ENCODE measurements at regions not wholly inside any gene's neighbourhood (a gene's known extent, or its start where the extent isn't known, plus 50 kb on each side); places are given as distances from the start of the nearest gene placed in this dataset.
A peak's percentile ranks its signal among the peaks of the same experiment; 100 is the strongest.
"Not testable (repeated sequence)": the region's sequence is repeated elsewhere in the genome, so short reads cannot be mapped to it uniquely, and the experiment has no call there.

DNA sequence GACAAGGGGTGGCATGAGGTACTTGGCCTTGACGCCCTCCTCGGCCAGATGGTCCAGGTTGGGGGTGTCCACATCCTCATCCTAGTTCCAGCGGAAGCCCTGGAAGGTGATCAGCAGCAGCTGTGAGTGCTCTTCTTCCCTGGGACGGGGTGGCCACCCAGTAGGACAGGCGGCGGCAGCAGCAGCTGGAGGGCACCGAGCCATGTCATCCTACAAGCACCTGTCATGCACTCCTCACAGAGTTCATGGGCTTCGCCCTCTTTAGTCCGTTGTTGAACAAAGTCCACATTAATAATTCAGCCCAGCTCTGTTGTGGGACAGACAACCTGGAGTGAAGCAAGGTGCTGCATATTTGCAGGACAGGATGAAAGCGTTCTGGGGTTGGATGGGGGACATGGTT, 153.4 kb upstream of the CCZ1B start:
- H3K9ac ChIP-seq (ENCODE audit: low read length); H3K4me2 ChIP-seq (ENCODE audit: low read length); H3K4ac ChIP-seq (ENCODE audit: low read depth, low read length); H3K18ac ChIP-seq (ENCODE audit: low read length); H3K4me3 ChIP-seq (ENCODE audit: low read length); H3K36me3 ChIP-seq (ENCODE audit: control insufficient read depth, insufficient read depth, low read length); H4K5ac ChIP-seq (ENCODE audit: low read length); DNase-seq; H3K27me3 ChIP-seq (ENCODE audit: insufficient read depth, low read length, poor library complexity); H2BK120ac ChIP-seq (ENCODE audit: low read depth, low read length); H3K79me1 ChIP-seq (ENCODE audit: low read length); H3K56ac ChIP-seq (ENCODE audit: low read length); H3K23ac ChIP-seq (ENCODE audit: low read length); H2AK5ac ChIP-seq (ENCODE audit: low read length); H2BK5ac ChIP-seq (ENCODE audit: low read length); H3K4me1 ChIP-seq (ENCODE audit: control insufficient read depth, low read depth, low read length); H3K27ac ChIP-seq (ENCODE audit: low read depth, low read length); H2BK15ac ChIP-seq (replicated peaks; ENCODE audit: low read depth); H3K79me2 ChIP-seq (ENCODE audit: control insufficient read depth, insufficient read depth, low read length); H4K8ac ChIP-seq (ENCODE audit: low read depth, low read length): not testable (repeated sequence)
- no CpG with 5 or more reads among the region's 10 CpGs for WGBS (ENCODE audit: extremely low coverage, insufficient coverage, low lambda C conversion rate)

DNA sequence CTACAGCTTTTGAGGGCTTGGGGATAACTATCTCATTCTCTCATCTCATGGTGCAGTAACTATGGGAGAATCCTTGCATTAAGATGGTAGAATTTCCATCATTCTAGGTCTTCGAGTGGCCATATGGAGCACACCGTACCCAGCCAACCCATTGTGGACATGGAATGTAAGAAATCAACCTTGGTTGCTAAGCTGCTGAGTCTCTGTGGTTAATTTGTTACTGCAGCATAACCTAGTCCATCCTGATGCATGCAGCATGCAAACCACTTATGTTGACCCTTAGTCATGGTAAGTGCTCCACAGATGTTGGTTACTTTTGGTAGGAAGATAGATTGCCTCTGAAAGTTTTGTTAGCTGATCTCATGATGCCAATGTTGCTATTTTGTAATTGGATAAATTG, 156.3 kb upstream of the CCZ1B start:
- not testable (repeated sequence) for H4K5ac ChIP-seq (ENCODE audit: low read length); H3K79me2 ChIP-seq (ENCODE audit: control insufficient read depth, insufficient read depth, low read length); H2BK5ac ChIP-seq (ENCODE audit: low read length); H2BK15ac ChIP-seq (replicated peaks; ENCODE audit: low read depth); H3K27ac ChIP-seq (ENCODE audit: low read depth, low read length); DNase-seq; H3K4me3 ChIP-seq (ENCODE audit: low read length); H3K36me3 ChIP-seq (ENCODE audit: control insufficient read depth, insufficient read depth, low read length); H3K4me2 ChIP-seq (ENCODE audit: low read length); H3K27me3 ChIP-seq (ENCODE audit: insufficient read depth, low read length, poor library complexity); H3K4ac ChIP-seq (ENCODE audit: low read depth, low read length); H2AK5ac ChIP-seq (ENCODE audit: low read length); H3K4me1 ChIP-seq (ENCODE audit: control insufficient read depth, low read depth, low read length); H3K79me1 ChIP-seq (ENCODE audit: low read length); H3K56ac ChIP-seq (ENCODE audit: low read length); H3K23ac ChIP-seq (ENCODE audit: low read length); H2BK120ac ChIP-seq (ENCODE audit: low read depth, low read length); H3K9ac ChIP-seq (ENCODE audit: low read length); H4K8ac ChIP-seq (ENCODE audit: low read depth, low read length); H3K18ac ChIP-seq (ENCODE audit: low read length)
- WGBS (ENCODE audit: extremely low coverage, insufficient coverage, low lambda C conversion rate) = no CpG with 5 or more reads among the region's 2 CpGs

DNA sequence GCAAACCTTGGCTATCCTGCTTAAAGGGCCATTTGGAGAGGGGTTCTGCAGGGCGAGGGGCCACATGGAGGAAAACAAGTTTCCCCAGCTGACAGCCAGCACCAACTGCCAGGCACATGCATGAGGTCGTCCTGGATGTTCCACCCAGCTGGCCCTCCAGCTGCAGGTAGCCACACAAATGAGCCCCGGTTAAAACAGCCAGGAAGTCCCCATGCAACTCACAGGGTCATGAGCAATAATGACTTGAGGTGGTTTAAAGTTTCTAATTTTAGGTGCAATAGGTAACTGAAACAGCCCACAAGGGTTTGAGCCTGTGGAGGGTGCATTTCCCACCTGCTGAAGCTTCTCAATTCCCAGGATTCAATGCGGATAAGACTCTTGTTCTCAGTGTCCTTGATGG, 160.8 kb upstream of the CCZ1B start:
- WGBS (ENCODE audit: extremely low coverage, insufficient coverage, low lambda C conversion rate) = no CpG with 5 or more reads among the region's 4 CpGs
- not testable (repeated sequence) for H3K4me1 ChIP-seq (ENCODE audit: control insufficient read depth, low read depth, low read length); H4K5ac ChIP-seq (ENCODE audit: low read length); H2AK5ac ChIP-seq (ENCODE audit: low read length); H2BK15ac ChIP-seq (replicated peaks; ENCODE audit: low read depth); H3K4me2 ChIP-seq (ENCODE audit: low read length); H3K23ac ChIP-seq (ENCODE audit: low read length); H3K27ac ChIP-seq (ENCODE audit: low read depth, low read length); H3K56ac ChIP-seq (ENCODE audit: low read length); H3K79me1 ChIP-seq (ENCODE audit: low read length); H3K36me3 ChIP-seq (ENCODE audit: control insufficient read depth, insufficient read depth, low read length); H3K4ac ChIP-seq (ENCODE audit: low read depth, low read length); H3K27me3 ChIP-seq (ENCODE audit: insufficient read depth, low read length, poor library complexity); H2BK120ac ChIP-seq (ENCODE audit: low read depth, low read length); H2BK5ac ChIP-seq (ENCODE audit: low read length); DNase-seq; H4K8ac ChIP-seq (ENCODE audit: low read depth, low read length); H3K9ac ChIP-seq (ENCODE audit: low read length); H3K79me2 ChIP-seq (ENCODE audit: control insufficient read depth, insufficient read depth, low read length); H3K4me3 ChIP-seq (ENCODE audit: low read length)
- H3K18ac ChIP-seq (ENCODE audit: low read length) = peak overlapping the region; percentile 28

DNA sequence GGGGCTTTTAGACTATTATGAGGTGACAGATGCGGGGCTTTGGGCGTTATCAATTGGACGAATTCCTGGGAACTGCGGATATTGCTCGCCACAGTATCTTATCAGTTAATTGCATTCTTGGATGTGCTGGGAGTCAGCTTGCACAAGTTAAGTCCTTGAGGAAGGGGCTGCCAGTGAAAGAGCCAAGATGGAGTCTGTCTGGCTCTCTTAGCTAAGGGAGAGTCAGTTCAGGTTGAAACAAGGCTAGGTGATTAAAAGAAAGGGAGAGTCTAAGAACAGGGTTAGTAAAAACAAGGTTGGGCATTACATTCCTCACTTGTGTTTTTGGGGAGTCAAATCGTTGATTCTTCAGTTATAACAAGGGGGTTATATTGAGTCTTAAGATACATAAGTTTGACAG, 162.5 kb upstream of the CCZ1B start:
- not testable (repeated sequence) for H3K4me3 ChIP-seq (ENCODE audit: low read length); H4K8ac ChIP-seq (ENCODE audit: low read depth, low read length); H3K27ac ChIP-seq (ENCODE audit: low read depth, low read length); H3K79me2 ChIP-seq (ENCODE audit: control insufficient read depth, insufficient read depth, low read length); H2AK5ac ChIP-seq (ENCODE audit: low read length); H3K56ac ChIP-seq (ENCODE audit: low read length); H3K79me1 ChIP-seq (ENCODE audit: low read length); H3K4me2 ChIP-seq (ENCODE audit: low read length); H3K23ac ChIP-seq (ENCODE audit: low read length); H3K36me3 ChIP-seq (ENCODE audit: control insufficient read depth, insufficient read depth, low read length); H2BK120ac ChIP-seq (ENCODE audit: low read depth, low read length); H2BK15ac ChIP-seq (replicated peaks; ENCODE audit: low read depth); H3K9ac ChIP-seq (ENCODE audit: low read length); H2BK5ac ChIP-seq (ENCODE audit: low read length); H4K5ac ChIP-seq (ENCODE audit: low read length); H3K4ac ChIP-seq (ENCODE audit: low read depth, low read length); DNase-seq; H3K27me3 ChIP-seq (ENCODE audit: insufficient read depth, low read length, poor library complexity); H3K18ac ChIP-seq (ENCODE audit: low read length); H3K4me1 ChIP-seq (ENCODE audit: control insufficient read depth, low read depth, low read length)
- no CpG with 5 or more reads among the region's 6 CpGs for WGBS (ENCODE audit: extremely low coverage, insufficient coverage, low lambda C conversion rate)

- H2BK120ac ChIP-seq (ENCODE audit: low read depth, low read length); H4K8ac ChIP-seq (ENCODE audit: low read depth, low read length); H3K4me3 ChIP-seq (ENCODE audit: low read length); H3K27ac ChIP-seq (ENCODE audit: low read depth, low read length); H2BK5ac ChIP-seq (ENCODE audit: low read length); H3K9ac ChIP-seq (ENCODE audit: low read length); H3K56ac ChIP-seq (ENCODE audit: low read length); H3K23ac ChIP-seq (ENCODE audit: low read length); H3K4me1 ChIP-seq (ENCODE audit: control insufficient read depth, low read depth, low read length); H3K79me2 ChIP-seq (ENCODE audit: control insufficient read depth, insufficient read depth, low read length); DNase-seq; H3K18ac ChIP-seq (ENCODE audit: low read length); H3K36me3 ChIP-seq (ENCODE audit: control insufficient read depth, insufficient read depth, low read length); H3K27me3 ChIP-seq (ENCODE audit: insufficient read depth, low read length, poor library complexity); H3K4me2 ChIP-seq (ENCODE audit: low read length); H2AK5ac ChIP-seq (ENCODE audit: low read length); H2BK15ac ChIP-seq (replicated peaks; ENCODE audit: low read depth); H3K79me1 ChIP-seq (ENCODE audit: low read length); H4K5ac ChIP-seq (ENCODE audit: low read length); H3K4ac ChIP-seq (ENCODE audit: low read depth, low read length): not testable (repeated sequence)
- no CpG with 5 or more reads among the region's 5 CpGs for WGBS (ENCODE audit: extremely low coverage, insufficient coverage, low lambda C conversion rate)
Measured at GRCh38 chr7:6989968-6990367, 163.9 kb upstream of the CCZ1B start.

- not testable (repeated sequence) for H2BK15ac ChIP-seq (replicated peaks; ENCODE audit: low read depth); H4K8ac ChIP-seq (ENCODE audit: low read depth, low read length); H2BK5ac ChIP-seq (ENCODE audit: low read length); H3K18ac ChIP-seq (ENCODE audit: low read length); H3K4me1 ChIP-seq (ENCODE audit: control insufficient read depth, low read depth, low read length); H3K9ac ChIP-seq (ENCODE audit: low read length); H2BK120ac ChIP-seq (ENCODE audit: low read depth, low read length); H3K79me1 ChIP-seq (ENCODE audit: low read length); DNase-seq; H3K4me3 ChIP-seq (ENCODE audit: low read length); H3K4me2 ChIP-seq (ENCODE audit: low read length); H3K79me2 ChIP-seq (ENCODE audit: control insufficient read depth, insufficient read depth, low read length); H3K4ac ChIP-seq (ENCODE audit: low read depth, low read length); H3K36me3 ChIP-seq (ENCODE audit: control insufficient read depth, insufficient read depth, low read length); H3K27me3 ChIP-seq (ENCODE audit: insufficient read depth, low read length, poor library complexity); H3K27ac ChIP-seq (ENCODE audit: low read depth, low read length); H2AK5ac ChIP-seq (ENCODE audit: low read length); H3K56ac ChIP-seq (ENCODE audit: low read length); H3K23ac ChIP-seq (ENCODE audit: low read length); H4K5ac ChIP-seq (ENCODE audit: low read length)
- no CpG with 5 or more reads among the region's 7 CpGs for WGBS (ENCODE audit: extremely low coverage, insufficient coverage, low lambda C conversion rate)
Measured at GRCh38 chr7:6990426-6991152, 164.5 kb upstream of the CCZ1B start.
